HG02642 (cell line): ENCODE measurements at regions not wholly inside any gene's neighbourhood (a gene's known extent, or its start where the extent isn't known, plus 50 kb on each side); places are given as distances from the start of the nearest gene placed in this dataset.

Experiments
- ATAC-seq: cut with Tn5 transposase; IDR thresholded peaks from one replicate; pipeline ENCODE4 v1.9.1; 2021; ENCODE audit warnings: mild to moderate bottlenecking; ENCODE audit not compliant: unreplicated experiment, poor library complexity

DNA sequence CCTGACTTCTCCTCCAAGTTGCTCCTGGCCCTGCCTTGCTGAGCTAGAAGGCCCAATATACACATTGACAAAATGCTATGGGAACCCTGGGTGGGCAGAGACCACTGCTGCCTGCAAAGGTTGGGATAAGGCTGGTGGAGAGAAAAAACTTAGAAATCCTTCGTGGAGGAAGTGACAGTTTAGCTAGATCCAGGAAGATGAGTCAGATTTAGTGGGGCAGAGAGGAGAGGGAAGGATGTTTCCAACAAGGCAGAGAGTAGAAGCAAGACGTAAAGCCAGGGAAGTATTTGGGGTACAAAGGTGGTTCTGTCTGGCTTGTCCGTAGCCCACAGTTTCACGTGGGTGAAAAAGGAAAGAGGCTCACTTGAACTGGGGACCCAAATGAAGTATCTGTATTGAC lies 69.0 kb upstream of the CLMN start:
- ATAC-seq: no peak

DNA sequence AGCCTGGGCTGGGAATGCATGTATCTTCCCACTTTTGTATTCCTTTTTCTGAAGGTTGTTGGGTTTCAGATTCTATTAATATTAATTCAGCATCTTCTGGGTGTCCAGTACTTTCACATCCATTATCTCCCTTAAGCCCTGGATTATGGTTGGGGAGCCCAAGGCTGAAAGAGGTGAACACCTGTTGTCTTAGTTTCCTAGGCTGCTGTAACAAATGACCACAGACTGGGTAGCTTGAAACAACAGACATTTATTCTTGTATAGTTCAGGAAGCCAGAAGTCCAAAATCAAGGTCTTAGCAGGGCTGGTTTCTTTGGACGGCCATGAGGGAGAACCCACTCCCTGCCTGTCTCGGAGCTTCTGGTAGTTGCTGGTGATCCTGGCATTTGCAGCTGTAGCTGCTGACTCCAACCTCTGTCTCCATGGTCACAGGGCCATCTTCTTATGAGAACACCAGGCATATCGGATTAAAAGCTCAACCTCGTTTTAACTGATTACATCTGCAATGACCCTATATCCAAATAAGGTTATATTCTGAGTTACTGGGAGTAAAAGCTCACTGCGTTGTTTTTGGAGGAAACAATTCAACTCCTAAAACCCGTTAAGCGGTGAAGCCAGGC lies 68.2 kb upstream of the CLMN start:
- no peak for ATAC-seq

- ATAC-seq: no peak
Observed at GRCh38 chr14:95386536-95387095, 66.9 kb upstream of the CLMN start.

DNA sequence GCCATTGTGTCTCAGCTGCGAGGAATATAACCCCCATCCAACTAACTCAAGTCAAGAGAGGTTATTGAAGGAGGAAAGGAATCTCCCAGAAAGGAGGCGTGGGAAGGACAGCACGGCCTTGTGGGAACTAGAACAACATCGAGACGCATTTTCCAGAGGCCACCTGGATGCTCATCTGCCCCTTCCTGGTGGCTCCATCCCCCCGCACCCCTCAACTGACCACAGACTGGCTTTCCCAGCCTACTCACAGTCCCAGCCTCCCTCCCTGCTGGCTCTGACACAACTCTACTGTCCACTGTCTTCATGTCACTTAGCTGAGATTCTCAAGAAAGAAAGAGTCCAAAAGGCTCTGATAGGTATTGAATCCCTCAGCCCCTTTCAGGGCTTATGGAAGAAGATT lies 66.0 kb upstream of the CLMN start:
- ATAC-seq: no peak

GRCh38 chr14:95382747-95383146 lies 63.0 kb upstream of the CLMN start:
- no peak for ATAC-seq

GRCh38 chr14:95381726-95382125 lies 62.0 kb upstream of the CLMN start:
- no peak for ATAC-seq

GRCh38 chr14:95380350-95381042 lies 60.8 kb upstream of the CLMN start:
- no peak for ATAC-seq

DNA sequence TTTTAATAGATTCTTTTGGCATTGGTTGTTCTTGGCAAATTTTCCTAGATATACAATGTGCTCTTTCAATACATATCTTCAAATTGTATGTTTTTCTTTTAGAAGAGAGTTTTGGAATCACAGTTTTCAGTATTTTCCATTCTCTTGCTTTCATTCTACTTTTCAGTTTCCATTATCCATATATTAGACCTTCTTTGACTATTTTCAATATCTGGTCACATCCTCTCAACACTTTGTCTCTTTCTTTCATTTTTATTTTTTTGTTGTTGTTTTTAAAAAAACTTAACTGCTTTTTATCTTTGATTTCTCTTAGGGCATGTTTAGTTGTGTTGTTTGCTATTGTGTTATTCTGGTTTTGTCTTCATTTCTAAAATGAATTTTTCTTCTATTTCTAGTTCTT lies 59.9 kb upstream of the CLMN start:
- no peak for ATAC-seq

GRCh38 chr14:95375539-95376109 lies 55.9 kb upstream of the CLMN start:
- ATAC-seq: no peak

GRCh38 chr14:95374239-95374997 lies 54.7 kb upstream of the CLMN start:
- ATAC-seq: no peak

GRCh38 chr14:95370076-95370475 lies 50.4 kb upstream of the CLMN start:
- ATAC-seq: no peak
